Skin epidermis (tissue), 12 donors: ENCODE measurements at regions not wholly inside any gene's neighbourhood (a gene's known extent, or its start where the extent isn't known, plus 50 kb on each side); places are given as distances from the start of the nearest gene placed in this dataset.

Experiments used
- H3K27ac ChIP-seq, 21 experiments: fragments of 200-600 bp; sonication (generic) in 11 of 21; one replicate each; pipeline ENCODE4 v1.5.0; 2020; ENCODE audit warnings: mild to moderate bottlenecking in 3 of 21, inconsistent platforms in 2 of 21, moderate library complexity in 2 of 21
- H3K4me3 ChIP-seq, 7 experiments: fragments of 200-600 bp; sonication (generic) in 2 of 7; one replicate each; pipeline ENCODE4 v1.5.0; 2020; ENCODE audit warnings: inconsistent platforms in 2 of 7, mild to moderate bottlenecking in 2 of 7, moderate library complexity in 1 of 7

GRCh38 chr2:81714817-81715216, 1410.3 kb upstream of the LRRTM1 start:
- Histone ChIP-seq H3K4me3 (no peak overlapping the region), H3K27ac (no peak overlapping the region)

- Histone ChIP-seq H3K4me3 (no peak overlapping the region), H3K27ac (no peak overlapping the region)
These were observed 1402.3 kb upstream of the LRRTM1 start for GRCh38 chr2:81706856-81707255.

GRCh38 chr2:81703831-81704230, 1399.3 kb upstream of the LRRTM1 start:
- Histone ChIP-seq H3K27ac (no peak overlapping the region), H3K4me3 (no peak overlapping the region)

- no peak overlapping the region for H3K27ac ChIP-seq
- H3K4me3 ChIP-seq, result no peak overlapping the region
These were observed 1388.0 kb upstream of the LRRTM1 start for GRCh38 chr2:81692566-81692965.

- Histone ChIP-seq H3K27ac (no peak overlapping the region), H3K4me3 (no peak overlapping the region)
These were observed 1371.1 kb upstream of the LRRTM1 start for GRCh38 chr2:81675641-81676040.

GRCh38 chr2:81672923-81673322, 1368.4 kb upstream of the LRRTM1 start:
- Histone ChIP-seq H3K4me3 (no peak overlapping the region), H3K27ac (no peak overlapping the region)

GRCh38 chr2:81672516-81672915, 1368.0 kb upstream of the LRRTM1 start:
- H3K4me3 ChIP-seq, result no peak overlapping the region
- no peak overlapping the region for H3K27ac ChIP-seq

GRCh38 chr2:81670885-81671284, 1366.3 kb upstream of the LRRTM1 start:
- Histone ChIP-seq H3K27ac (no peak overlapping the region), H3K4me3 (no peak overlapping the region)

- H3K4me3 ChIP-seq, result no peak overlapping the region
These were observed 1356.5 kb upstream of the LRRTM1 start for GRCh38 chr2:81661081-81661480.

GRCh38 chr2:81658227-81658626, 1353.7 kb upstream of the LRRTM1 start:
- Histone ChIP-seq H3K4me3 (no peak overlapping the region), H3K27ac (no peak overlapping the region)

More at GRCh38 chr2:81661081-81661480, 1356.5 kb upstream of the LRRTM1 start:
- H3K27ac ChIP-seq, result no peak overlapping the region

- Histone ChIP-seq H3K27ac (no peak overlapping the region), H3K4me3 (no peak overlapping the region)
These were observed 1345.8 kb upstream of the LRRTM1 start for GRCh38 chr2:81650048-81650971.

- Histone ChIP-seq H3K4me3 (no peak overlapping the region), H3K27ac (no peak overlapping the region)
These were observed 1344.3 kb upstream of the LRRTM1 start for GRCh38 chr2:81648806-81649205.

- H3K27ac ChIP-seq, result no peak overlapping the region
- no peak overlapping the region for H3K4me3 ChIP-seq
These were observed 1343.8 kb upstream of the LRRTM1 start for GRCh38 chr2:81648370-81648769.

GRCh38 chr2:81647715-81648230, 1343.2 kb upstream of the LRRTM1 start:
- no peak overlapping the region for H3K4me3 ChIP-seq

GRCh38 chr2:81645745-81646301, 1341.3 kb upstream of the LRRTM1 start:
- Histone ChIP-seq H3K4me3 (no peak overlapping the region), H3K27ac (no peak overlapping the region)

More at GRCh38 chr2:81647715-81648230, 1343.2 kb upstream of the LRRTM1 start:
- no peak overlapping the region for H3K27ac ChIP-seq

- Histone ChIP-seq H3K27ac (no peak overlapping the region), H3K4me3 (no peak overlapping the region)
These were observed 1339.6 kb upstream of the LRRTM1 start for GRCh38 chr2:81644189-81644588.

GRCh38 chr2:81624825-81625224, 1320.3 kb upstream of the LRRTM1 start:
- no peak overlapping the region for H3K27ac ChIP-seq
- no peak overlapping the region for H3K4me3 ChIP-seq

GRCh38 chr2:81600088-81600487, 1295.5 kb upstream of the LRRTM1 start:
- no peak overlapping the region for H3K27ac ChIP-seq
- no peak overlapping the region for H3K4me3 ChIP-seq

- no peak overlapping the region for H3K27ac ChIP-seq
- H3K4me3 ChIP-seq, result no peak overlapping the region
These were observed 1293.9 kb upstream of the LRRTM1 start for GRCh38 chr2:81598453-81598852.

- Histone ChIP-seq H3K4me3 (no peak overlapping the region), H3K27ac (no peak overlapping the region)
These were observed 1284.9 kb upstream of the LRRTM1 start for GRCh38 chr2:81589406-81589805.
